Loucy (cell line): ENCODE measurements at regions not wholly inside any gene's neighbourhood (a gene's known extent, or its start where the extent isn't known, plus 50 kb on each side); places are given as distances from the start of the nearest gene placed in this dataset.
"Not testable (repeated sequence)": the region's sequence is repeated elsewhere in the genome, so short reads cannot be mapped to it uniquely, and the experiment has no call there.

Experiments
- H2AFZ ChIP-seq: fragments of 200-600 bp; sonication (generic); 2 replicates; pipeline ENCODE4 v1.6.0; 2016; ENCODE audit warnings: antibody characterized with exemption, mild to moderate bottlenecking, low read length, moderate library complexity
- H3F3A ChIP-seq: fragments of 200-600 bp; 2 replicates; pipeline ENCODE4 v1.6.0; 2016; ENCODE audit warnings: antibody characterized with exemption, low read depth, mild to moderate bottlenecking
- H3K27me3 ChIP-seq: fragments of 200-600 bp; sonication (generic); 2 replicates; pipeline ENCODE4 v1.6.1; 2014; ENCODE audit warnings: low read length, mild to moderate bottlenecking; ENCODE audit not compliant: insufficient read depth, poor library complexity, severe bottlenecking
- H3K36me3 ChIP-seq: fragments of 200-600 bp; sonication (generic); 2 replicates; pipeline ENCODE4 v1.6.1; 2016; ENCODE audit warnings: low read length; ENCODE audit not compliant: insufficient read depth
- H3K4me1 ChIP-seq: fragments of 200-600 bp; sonication (generic); 2 replicates; pipeline ENCODE4 v1.5.1; 2014; ENCODE audit warnings: low read length, mild to moderate bottlenecking; ENCODE audit not compliant: insufficient read depth, poor library complexity, severe bottlenecking
- H3K4me2 ChIP-seq: fragments of 200-600 bp; sonication (generic); 2 replicates; pipeline ENCODE4 v1.6.0; 2014; ENCODE audit warnings: antibody characterized with exemption, low read length, low read depth, mild to moderate bottlenecking; ENCODE audit not compliant: poor library complexity, severe bottlenecking
- H3K4me3 ChIP-seq: fragments of 200-600 bp; sonication (generic); 2 replicates; pipeline ENCODE4 v1.5.1; 2014; ENCODE audit warnings: low read length, mild to moderate bottlenecking, mixed read lengths; ENCODE audit not compliant: poor library complexity, severe bottlenecking
- H3K79me2 ChIP-seq: fragments of 200-600 bp; sonication (generic); 2 replicates; pipeline ENCODE4 v1.6.1; 2014; ENCODE audit warnings: low read length; ENCODE audit not compliant: insufficient read depth
- H3K9ac ChIP-seq: fragments of 200-600 bp; sonication (generic); 2 replicates; pipeline ENCODE4 v1.6.0; 2014; ENCODE audit warnings: mild to moderate bottlenecking, low read depth, low read length, moderate library complexity; ENCODE audit not compliant: poor library complexity, severe bottlenecking
- H3K9me2 ChIP-seq: fragments of 200-600 bp; sonication (generic); replicated peaks from 2 replicates; pipeline ENCODE4 v1.6.1; 2016; ENCODE audit warnings: low read depth, low read length, mixed read lengths
- H3K9me3 ChIP-seq: fragments of 200-600 bp; sonication (generic); 2 replicates; pipeline ENCODE4 v1.6.1; 2014; ENCODE audit warnings: mild to moderate bottlenecking, antibody characterized with exemption, low read length, low read depth; ENCODE audit not compliant: insufficient read depth
- H4K20me1 ChIP-seq: fragments of 200-600 bp; sonication (generic); 2 replicates; pipeline ENCODE4 v1.6.0; 2014; ENCODE audit warnings: antibody characterized with exemption, low read length, mild to moderate bottlenecking; ENCODE audit not compliant: insufficient read depth, poor library complexity, severe bottlenecking
- CTCF ChIP-seq: fragments of 200-600 bp; sonication (generic); conservative IDR thresholded peaks from 2 replicates; pipeline ENCODE4 v1.5.1; 2014; ENCODE audit warnings: mild to moderate bottlenecking, antibody characterized with exemption, low read length
- EZH2phosphoT487 ChIP-seq: fragments of 200-600 bp; IDR thresholded peaks from 2 replicates; pipeline ENCODE4 v1.6.1; 2018; ENCODE audit warnings: antibody characterized with exemption, mild to moderate bottlenecking, moderate library complexity, borderline replicate concordance

- Histone ChIP-seq H3K79me2 (no peaks in the 10 kb centered on the region), H3K4me1 (no peaks in the 10 kb centered on the region), H3K36me3 (no peaks in the 10 kb centered on the region), H3K27me3 (no peaks in the 10 kb centered on the region), H3F3A (no peaks in the 10 kb centered on the region), H4K20me1 (no peaks in the 10 kb centered on the region), H3K9ac (no peak overlapping the region), H2AFZ (no peak overlapping the region), H3K4me2 (no peak overlapping the region), H3K4me3 (no peak overlapping the region), H3K9me3 (no peaks in the 10 kb centered on the region), H3K9me2 (no peaks in the 10 kb centered on the region)
- TF ChIP-seq CTCF (no peak), EZH2phosphoT487 (no peak)
Observed at GRCh38 chr5:107743373-107744000, 72.8 kb upstream of the EFNA5 start.

GRCh38 chr5:107739661-107740060, 68.9 kb upstream of the EFNA5 start:
- Histone ChIP-seq H3K27me3 (no peaks in the 10 kb centered on the region), H3K36me3 (no peaks in the 10 kb centered on the region), H3F3A (no peaks in the 10 kb centered on the region), H3K9me2 (no peaks in the 10 kb centered on the region), H2AFZ (no peak overlapping the region), H3K4me3 (no peak overlapping the region), H3K4me1 (no peaks in the 10 kb centered on the region), H3K9ac (no peak overlapping the region), H3K79me2 (no peaks in the 10 kb centered on the region), H3K4me2 (no peak overlapping the region), H3K9me3 (no peaks in the 10 kb centered on the region), H4K20me1 (no peaks in the 10 kb centered on the region)
- TF ChIP-seq CTCF (no peak), EZH2phosphoT487 (no peak)

- H3K9ac ChIP-seq: no peak overlapping the region
- H3K4me3 ChIP-seq: no peak overlapping the region
- no peaks in the 10 kb centered on the region for H3K9me3 ChIP-seq
- H2AFZ ChIP-seq: no peak overlapping the region
- H3K36me3 ChIP-seq: no peaks in the 10 kb centered on the region
- H4K20me1 ChIP-seq: no peaks in the 10 kb centered on the region
- H3K79me2 ChIP-seq: no peaks in the 10 kb centered on the region
- no peak overlapping the region for H3K4me2 ChIP-seq
- TF ChIP-seq CTCF: no peak
- no peaks in the 10 kb centered on the region for H3K4me1 ChIP-seq
- no peaks in the 10 kb centered on the region for H3K27me3 ChIP-seq
- no peaks in the 10 kb centered on the region for H3K9me2 ChIP-seq
- H3F3A ChIP-seq: no peaks in the 10 kb centered on the region
Observed at GRCh38 chr5:107736638-107737037, 65.9 kb upstream of the EFNA5 start.

- not testable (repeated sequence) for H3K4me2 ChIP-seq, H3K9me2 ChIP-seq, H2AFZ ChIP-seq, H3K27me3 ChIP-seq, H3K36me3 ChIP-seq, H3K9me3 ChIP-seq, H3K79me2 ChIP-seq, H3K4me3 ChIP-seq, H3K4me1 ChIP-seq, H4K20me1 ChIP-seq, H3F3A ChIP-seq, H3K9ac ChIP-seq
Observed at GRCh38 chr5:107736089-107736488, 65.4 kb upstream of the EFNA5 start.
